NB4 (cell line): ENCODE measurements at regions not wholly inside any gene's neighbourhood (a gene's known extent, or its start where the extent isn't known, plus 50 kb on each side); places are given as distances from the start of the nearest gene placed in this dataset.

ENCODE experiments used
- POLR2A ChIP-seq: IDR thresholded peaks from 2 replicates; pipeline ENCODE4 v1.6.1; 2011; ENCODE audit warnings: mild to moderate bottlenecking; ENCODE audit not compliant: insufficient read length; ENCODE audit errors: extremely low read depth
- TF ChIP-seq, protein P1 (sequence below): IDR thresholded peaks from one replicate; pipeline ENCODE4 v1.5.1; 2012; ENCODE audit warnings: low read depth, low read length
- TF ChIP-seq, protein P2 (sequence below): IDR thresholded peaks from 2 replicates; pipeline ENCODE4 v1.6.1; 2011; ENCODE audit warnings: low read depth, low read length

DNA sequence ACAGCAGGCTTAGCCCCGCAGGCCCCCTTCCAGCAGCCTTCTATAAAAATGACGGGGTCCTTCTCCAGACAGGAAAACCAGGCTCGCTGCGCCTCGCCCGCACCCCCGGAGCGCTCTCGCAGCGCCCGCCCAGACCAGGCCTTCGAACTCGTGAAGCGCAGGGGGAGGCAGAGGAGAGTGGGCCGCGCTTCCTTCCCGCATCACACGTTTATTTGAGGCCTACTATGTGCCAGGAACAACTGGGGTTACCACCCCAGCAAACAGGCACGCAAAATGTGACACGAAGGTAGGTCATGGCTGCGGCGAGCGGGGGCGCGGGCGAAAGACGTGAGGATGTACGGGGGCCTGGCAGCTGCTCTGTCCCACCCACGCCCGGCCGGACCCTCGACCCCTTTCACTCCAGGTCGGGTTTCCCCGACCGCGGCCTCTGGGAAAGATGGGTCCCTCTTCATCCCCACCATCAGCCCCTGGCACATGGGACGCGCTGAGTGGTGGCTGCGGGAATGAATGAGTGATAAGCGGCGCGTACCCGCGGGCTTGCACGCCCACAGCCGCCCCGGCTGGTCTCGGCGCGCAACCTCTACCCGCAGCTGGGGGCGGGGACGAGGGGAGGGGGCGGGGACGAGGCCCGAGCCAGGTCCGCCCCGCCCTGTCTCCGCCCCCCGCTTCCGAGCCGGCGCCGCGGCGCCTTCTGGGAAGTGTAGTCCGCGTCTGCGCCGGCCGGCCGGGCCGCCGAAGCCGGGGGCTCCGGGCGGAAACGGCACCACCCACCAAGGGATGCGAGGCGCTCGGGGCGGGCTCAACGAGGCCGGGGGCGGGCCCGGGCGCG, 59.1 kb downstream of the ZNF467 start:
- no peak for TF ChIP-seq POLR2A
- TF ChIP-seq, protein P1, sequence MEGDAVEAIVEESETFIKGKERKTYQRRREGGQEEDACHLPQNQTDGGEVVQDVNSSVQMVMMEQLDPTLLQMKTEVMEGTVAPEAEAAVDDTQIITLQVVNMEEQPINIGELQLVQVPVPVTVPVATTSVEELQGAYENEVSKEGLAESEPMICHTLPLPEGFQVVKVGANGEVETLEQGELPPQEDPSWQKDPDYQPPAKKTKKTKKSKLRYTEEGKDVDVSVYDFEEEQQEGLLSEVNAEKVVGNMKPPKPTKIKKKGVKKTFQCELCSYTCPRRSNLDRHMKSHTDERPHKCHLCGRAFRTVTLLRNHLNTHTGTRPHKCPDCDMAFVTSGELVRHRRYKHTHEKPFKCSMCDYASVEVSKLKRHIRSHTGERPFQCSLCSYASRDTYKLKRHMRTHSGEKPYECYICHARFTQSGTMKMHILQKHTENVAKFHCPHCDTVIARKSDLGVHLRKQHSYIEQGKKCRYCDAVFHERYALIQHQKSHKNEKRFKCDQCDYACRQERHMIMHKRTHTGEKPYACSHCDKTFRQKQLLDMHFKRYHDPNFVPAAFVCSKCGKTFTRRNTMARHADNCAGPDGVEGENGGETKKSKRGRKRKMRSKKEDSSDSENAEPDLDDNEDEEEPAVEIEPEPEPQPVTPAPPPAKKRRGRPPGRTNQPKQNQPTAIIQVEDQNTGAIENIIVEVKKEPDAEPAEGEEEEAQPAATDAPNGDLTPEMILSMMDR = no peak
- TF ChIP-seq, protein P2, sequence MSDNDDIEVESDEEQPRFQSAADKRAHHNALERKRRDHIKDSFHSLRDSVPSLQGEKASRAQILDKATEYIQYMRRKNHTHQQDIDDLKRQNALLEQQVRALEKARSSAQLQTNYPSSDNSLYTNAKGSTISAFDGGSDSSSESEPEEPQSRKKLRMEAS = no peak
